Thyroid gland (tissue), 4 donors: ENCODE measurements at regions not wholly inside any gene's neighbourhood (a gene's known extent, or its start where the extent isn't known, plus 50 kb on each side); places are given as distances from the start of the nearest gene placed in this dataset.

Experiments
- CTCF ChIP-seq, 6 experiments: fragments of 200-600 bp in 3 of 6; fragments of 450-650 bp in 3 of 6; sonication (generic) in 3 of 6; IDR thresholded peaks; one replicate each; pipeline ENCODE4 v1.5.1; 2016 to 2019; ENCODE audit warnings: antibody characterized with exemption in 6 of 6, mild to moderate bottlenecking in 2 of 6, inconsistent platforms in 1 of 6, moderate library complexity in 1 of 6
- POLR2A ChIP-seq, 2 donors: fragments of 450-650 bp; IDR thresholded peaks; one replicate each; pipeline ENCODE4 v1.6.1; 2017; ENCODE audit warnings: antibody characterized with exemption in 2 of 2, mild to moderate bottlenecking in 2 of 2, moderate library complexity in 1 of 2

GRCh38 chr21:15282665-15283064, 217.9 kb upstream of the NRIP1 start:
- TF ChIP-seq POLR2A (IDR thresholded peaks at IDR 0.05) (no peak), CTCF (IDR thresholded peaks at IDR 0.05) (no peak)
